SK-N-SH treated with all-trans-retinoic acid at 6 μM for 48 hours (cell line): ENCODE measurements at regions not wholly inside any gene's neighbourhood (a gene's known extent, or its start where the extent isn't known, plus 50 kb on each side); places are given as distances from the start of the nearest gene placed in this dataset.

Source experiments
- ATAC-seq: fragments of 200-7000 bp; cut with Tn5 transposase; 3 replicates; pipeline ENCODE4 v1.9.1; 2020; ENCODE audit warnings: mild to moderate bottlenecking, moderate library complexity
- ARNTL ChIP-seq: fragments of 450-650 bp; formaldehyde crosslinking; IDR thresholded peaks from 2 replicates; pipeline ENCODE4 v1.5.0; 2020; ENCODE audit warnings: low read depth, mild to moderate bottlenecking, moderate library complexity, borderline replicate concordance
- BACH2 ChIP-seq: fragments of 250-450 bp; sonication (Bioruptor Pico); IDR thresholded peaks from 2 replicates; pipeline ENCODE4 v1.9.0; 2021; ENCODE audit warnings: mild to moderate bottlenecking, borderline replicate concordance
- CSDC2 ChIP-seq: fragments of 250-450 bp; sonication (Bioruptor Pico); IDR thresholded peaks from 2 replicates; pipeline ENCODE4 v1.5.0; 2020; ENCODE audit warnings: mild to moderate bottlenecking, moderate library complexity
- CSRNP3 ChIP-seq: fragments of 250-450 bp; sonication (Bioruptor Pico); IDR thresholded peaks from 2 replicates; pipeline ENCODE4 v1.5.1; 2021; ENCODE audit warnings: mild to moderate bottlenecking, moderate library complexity
- ESRRG ChIP-seq: fragments of 250-450 bp; sonication (Bioruptor Pico); IDR thresholded peaks from 2 replicates; pipeline ENCODE4 v1.6.1; 2021; ENCODE audit warnings: mild to moderate bottlenecking
- GLIS3 ChIP-seq: fragments of 250-450 bp; sonication (Bioruptor Pico); IDR thresholded peaks from 2 replicates; pipeline ENCODE4 v1.5.0; 2020; ENCODE audit warnings: mild to moderate bottlenecking, moderate library complexity
- OSR1 ChIP-seq: fragments of 250-450 bp; sonication (Bioruptor Pico); IDR thresholded peaks from 2 replicates; pipeline ENCODE4 v1.8.0; 2022; ENCODE audit warnings: moderate library complexity, mild to moderate bottlenecking, inconsistent platforms
- POU6F1 ChIP-seq: fragments of 250-450 bp; sonication (Bioruptor Pico); IDR thresholded peaks from 2 replicates; pipeline ENCODE4 v1.8.0; 2021; ENCODE audit warnings: low read depth, mild to moderate bottlenecking, moderate library complexity, borderline replicate concordance
- PPARA ChIP-seq: fragments of 250-450 bp; sonication (Bioruptor Pico); IDR thresholded peaks from 2 replicates; pipeline ENCODE4 v1.5.0; 2020; ENCODE audit warnings: mild to moderate bottlenecking, borderline replicate concordance
- RARB ChIP-seq: fragments of 250-450 bp; sonication (Bioruptor Pico); IDR thresholded peaks from 2 replicates; pipeline ENCODE4 v1.8.0; 2021; ENCODE audit warnings: mild to moderate bottlenecking, moderate library complexity
- SNAI2 ChIP-seq: fragments of 250-450 bp; sonication (Bioruptor Pico); IDR thresholded peaks from 2 replicates; pipeline ENCODE4 v1.5.0; 2020; ENCODE audit warnings: mild to moderate bottlenecking, moderate library complexity
- TCF4 ChIP-seq: fragments of 250-450 bp; sonication (Bioruptor Pico); IDR thresholded peaks from 2 replicates; pipeline ENCODE4 v1.8.0; 2021; ENCODE audit warnings: mild to moderate bottlenecking, moderate library complexity, borderline replicate concordance
- TOX ChIP-seq: fragments of 250-450 bp; sonication (Bioruptor Pico); IDR thresholded peaks from 2 replicates; pipeline ENCODE4 v1.8.0; 2021; ENCODE audit warnings: mild to moderate bottlenecking, moderate library complexity, borderline replicate concordance
- TSHZ2 ChIP-seq: fragments of 250-450 bp; sonication (Bioruptor Pico); IDR thresholded peaks from 2 replicates; pipeline ENCODE4 v1.5.0; 2020; ENCODE audit warnings: mild to moderate bottlenecking, moderate library complexity
- ZC3H10 ChIP-seq: fragments of 250-450 bp; sonication (Bioruptor Pico); IDR thresholded peaks from 2 replicates; pipeline ENCODE4 v1.5.1; 2021; ENCODE audit warnings: mild to moderate bottlenecking, moderate library complexity
- ZFP3 ChIP-seq: fragments of 250-450 bp; sonication (Bioruptor Pico); IDR thresholded peaks from 2 replicates; pipeline ENCODE4 v1.5.0; 2020; ENCODE audit warnings: mild to moderate bottlenecking, moderate library complexity
- ZFP30 ChIP-seq: fragments of 450-650 bp; formaldehyde crosslinking; IDR thresholded peaks from 2 replicates; pipeline ENCODE4 v1.5.0; 2022; ENCODE audit warnings: mild to moderate bottlenecking, moderate library complexity
- ZNF565 ChIP-seq: fragments of 450-650 bp; formaldehyde crosslinking; conservative IDR thresholded peaks from 2 replicates; pipeline ENCODE4 v1.5.0; 2020; ENCODE audit warnings: low read depth, mild to moderate bottlenecking, moderate library complexity
- ZNF70 ChIP-seq: fragments of 450-650 bp; formaldehyde crosslinking; IDR thresholded peaks from 2 replicates; pipeline ENCODE4 v1.5.0; 2020; ENCODE audit warnings: mild to moderate bottlenecking, moderate library complexity
- ZNF8 ChIP-seq: fragments of 450-650 bp; formaldehyde crosslinking; IDR thresholded peaks from 2 replicates; pipeline ENCODE4 v1.5.0; 2020; ENCODE audit warnings: mild to moderate bottlenecking, moderate library complexity
- TF ChIP-seq, protein P1 (sequence below): fragments of 250-450 bp; sonication (Bioruptor Pico); IDR thresholded peaks from 2 replicates; pipeline ENCODE4 v1.5.1; 2020; ENCODE audit warnings: low read depth, mild to moderate bottlenecking, moderate library complexity
- TF ChIP-seq, protein P2 (sequence below): fragments of 250-450 bp; sonication (Bioruptor Pico); IDR thresholded peaks from 2 replicates; pipeline ENCODE4 v1.8.0; 2020; ENCODE audit warnings: mild to moderate bottlenecking, moderate library complexity, borderline replicate concordance

DNA sequence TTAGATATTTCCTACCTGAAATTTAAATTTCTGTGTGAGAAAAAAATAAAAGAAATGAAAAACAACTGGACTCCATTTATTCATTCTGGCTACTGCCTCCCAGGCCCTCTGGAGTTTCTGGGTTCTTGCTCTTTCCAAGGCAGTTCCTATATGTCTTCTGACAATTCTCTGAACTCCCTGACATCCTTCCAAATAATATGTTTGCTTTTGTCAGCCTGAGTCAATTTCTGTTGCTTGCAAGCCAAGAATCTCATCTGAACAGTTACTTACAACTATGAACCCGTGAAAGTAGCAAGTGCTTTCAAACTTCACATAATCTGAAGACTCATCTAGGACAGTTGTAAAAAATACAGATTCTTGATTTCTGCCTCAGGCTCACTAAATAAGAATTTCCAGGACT lies 216.7 kb upstream of the NPVF start:
- ATAC-seq: no peak
- TF ChIP-seq ZNF565 (CRISPR knock-in tag) (no peak), PPARA (CRISPR knock-in tag) (no peak), ZFP30 (CRISPR knock-in tag) (no peak), TOX (CRISPR knock-in tag) (no peak), POU6F1 (CRISPR knock-in tag) (no peak)
- TF ChIP-seq, protein P1, sequence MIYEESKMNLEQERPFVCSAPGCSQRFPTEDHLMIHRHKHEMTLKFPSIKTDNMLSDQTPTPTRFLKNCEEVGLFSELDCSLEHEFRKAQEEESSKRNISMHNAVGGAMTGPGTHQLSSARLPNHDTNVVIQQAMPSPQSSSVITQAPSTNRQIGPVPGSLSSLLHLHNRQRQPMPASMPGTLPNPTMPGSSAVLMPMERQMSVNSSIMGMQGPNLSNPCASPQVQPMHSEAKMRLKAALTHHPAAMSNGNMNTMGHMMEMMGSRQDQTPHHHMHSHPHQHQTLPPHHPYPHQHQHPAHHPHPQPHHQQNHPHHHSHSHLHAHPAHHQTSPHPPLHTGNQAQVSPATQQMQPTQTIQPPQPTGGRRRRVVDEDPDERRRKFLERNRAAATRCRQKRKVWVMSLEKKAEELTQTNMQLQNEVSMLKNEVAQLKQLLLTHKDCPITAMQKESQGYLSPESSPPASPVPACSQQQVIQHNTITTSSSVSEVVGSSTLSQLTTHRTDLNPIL (CRISPR knock-in tag): no peak

DNA sequence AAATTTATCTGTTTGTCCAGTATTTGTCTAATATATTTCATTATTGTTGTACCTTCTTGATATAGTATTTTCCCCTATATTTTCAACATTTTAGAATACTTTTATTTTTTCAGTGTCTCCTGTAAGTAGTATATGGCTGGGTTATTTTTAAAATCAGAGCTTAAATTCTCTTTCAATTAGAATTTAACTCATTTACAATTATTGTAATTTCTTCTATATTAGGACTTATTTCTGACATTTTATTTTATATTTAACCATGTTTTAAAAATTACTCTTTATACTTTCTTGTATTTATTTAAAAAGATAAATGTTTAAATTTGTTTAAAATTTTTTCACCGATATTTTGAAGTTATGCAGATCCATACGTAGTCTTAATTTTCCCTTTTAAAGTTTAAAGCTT lies 220.0 kb upstream of the NPVF start:
- no peak for TF ChIP-seq POU6F1 (CRISPR knock-in tag)
- TF ChIP-seq BACH2 (CRISPR knock-in tag): no peak
- TF ChIP-seq, protein P2, sequence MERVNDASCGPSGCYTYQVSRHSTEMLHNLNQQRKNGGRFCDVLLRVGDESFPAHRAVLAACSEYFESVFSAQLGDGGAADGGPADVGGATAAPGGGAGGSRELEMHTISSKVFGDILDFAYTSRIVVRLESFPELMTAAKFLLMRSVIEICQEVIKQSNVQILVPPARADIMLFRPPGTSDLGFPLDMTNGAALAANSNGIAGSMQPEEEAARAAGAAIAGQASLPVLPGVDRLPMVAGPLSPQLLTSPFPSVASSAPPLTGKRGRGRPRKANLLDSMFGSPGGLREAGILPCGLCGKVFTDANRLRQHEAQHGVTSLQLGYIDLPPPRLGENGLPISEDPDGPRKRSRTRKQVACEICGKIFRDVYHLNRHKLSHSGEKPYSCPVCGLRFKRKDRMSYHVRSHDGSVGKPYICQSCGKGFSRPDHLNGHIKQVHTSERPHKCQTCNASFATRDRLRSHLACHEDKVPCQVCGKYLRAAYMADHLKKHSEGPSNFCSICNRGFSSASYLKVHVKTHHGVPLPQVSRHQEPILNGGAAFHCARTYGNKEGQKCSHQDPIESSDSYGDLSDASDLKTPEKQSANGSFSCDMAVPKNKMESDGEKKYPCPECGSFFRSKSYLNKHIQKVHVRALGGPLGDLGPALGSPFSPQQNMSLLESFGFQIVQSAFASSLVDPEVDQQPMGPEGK: no peak
- no peak for TF ChIP-seq ARNTL (CRISPR knock-in tag)
- no peak for TF ChIP-seq TCF4 (CRISPR knock-in tag)
- no peak for TF ChIP-seq OSR1 (CRISPR knock-in tag)
- no peak for TF ChIP-seq GLIS3 (CRISPR knock-in tag)
- no peak for TF ChIP-seq ZNF70 (CRISPR knock-in tag)
- no peak for TF ChIP-seq ESRRG (CRISPR knock-in tag)
- TF ChIP-seq ZFP30 (CRISPR knock-in tag): no peak
- TF ChIP-seq CSDC2: no peak
- ATAC-seq: no peak

DNA sequence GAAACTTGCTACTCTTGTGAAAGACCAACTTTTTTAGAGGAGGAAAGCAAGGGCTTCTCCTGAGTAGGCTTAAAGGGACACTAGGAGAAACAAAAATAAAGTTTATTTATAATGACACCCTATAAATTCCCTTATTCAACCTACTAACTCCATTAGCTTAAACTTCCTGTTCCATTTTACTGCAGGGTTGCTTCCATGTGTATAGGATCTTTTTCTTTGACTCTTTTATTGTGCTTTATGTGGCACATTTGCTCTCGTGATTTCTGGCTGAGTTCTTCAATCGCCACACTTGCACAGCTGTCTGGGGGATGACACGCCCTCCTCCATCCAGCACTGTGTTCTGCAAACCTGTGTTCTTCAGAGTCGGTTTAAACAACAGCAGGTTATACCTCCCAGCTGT lies 225.7 kb upstream of the NPVF start:
- ATAC-seq: no peak
- no peak for TF ChIP-seq GLIS3 (CRISPR knock-in tag)
- no peak for TF ChIP-seq ZFP30 (CRISPR knock-in tag)
- no peak for TF ChIP-seq RARB

DNA sequence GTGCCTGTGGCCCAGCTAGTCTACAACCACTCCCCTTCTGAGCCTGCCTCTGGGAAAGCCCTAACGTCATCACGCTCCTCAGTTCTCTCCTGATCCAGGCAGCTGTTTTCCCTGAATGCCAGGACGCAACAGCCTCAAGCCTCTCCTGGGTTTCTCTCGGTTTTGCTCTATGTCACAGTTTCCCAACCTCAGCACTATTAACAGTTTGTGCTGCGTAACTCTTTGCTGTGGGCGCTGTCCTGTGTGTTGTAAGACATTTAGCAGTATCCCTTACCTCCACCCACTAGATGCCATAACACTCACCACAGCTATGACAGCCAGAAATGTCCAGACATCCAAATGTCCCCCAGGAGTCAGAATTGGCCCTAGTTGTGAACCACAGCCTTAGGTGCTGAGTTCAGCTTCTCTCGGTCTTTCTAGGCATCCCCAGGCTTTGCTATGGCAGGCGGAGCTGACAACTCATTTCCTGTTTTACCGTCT lies 226.3 kb upstream of the NPVF start:
- TF ChIP-seq, protein P1 (CRISPR knock-in tag): no peak
- no peak for TF ChIP-seq RARB
- TF ChIP-seq ZFP30 (CRISPR knock-in tag): no peak
- TF ChIP-seq ZNF70 (CRISPR knock-in tag): no peak
- TF ChIP-seq CSRNP3 (CRISPR knock-in tag): no peak
- no peak for TF ChIP-seq ZNF565 (CRISPR knock-in tag)
- no peak for TF ChIP-seq ZFP3 (CRISPR knock-in tag)
- no peak for TF ChIP-seq ZNF8 (CRISPR knock-in tag)
- TF ChIP-seq SNAI2 (CRISPR knock-in tag): no peak
- no peak for TF ChIP-seq GLIS3 (CRISPR knock-in tag)
- no peak for TF ChIP-seq CSDC2
- no peak for TF ChIP-seq TSHZ2
- no peak for TF ChIP-seq POU6F1 (CRISPR knock-in tag)
- TF ChIP-seq ZC3H10: no peak
- no peak for TF ChIP-seq ESRRG (CRISPR knock-in tag)
- TF ChIP-seq ARNTL (CRISPR knock-in tag): no peak
- ATAC-seq: no peak
